HG02571 (cell line): ENCODE measurements at regions not wholly inside any gene's neighbourhood (a gene's known extent, or its start where the extent isn't known, plus 50 kb on each side); places are given as distances from the start of the nearest gene placed in this dataset.

ENCODE experiments used
- ATAC-seq: cut with Tn5 transposase; IDR thresholded peaks from one replicate; pipeline ENCODE4 v1.9.1; 2021; ENCODE audit warnings: mild to moderate bottlenecking, moderate library complexity; ENCODE audit not compliant: unreplicated experiment

DNA sequence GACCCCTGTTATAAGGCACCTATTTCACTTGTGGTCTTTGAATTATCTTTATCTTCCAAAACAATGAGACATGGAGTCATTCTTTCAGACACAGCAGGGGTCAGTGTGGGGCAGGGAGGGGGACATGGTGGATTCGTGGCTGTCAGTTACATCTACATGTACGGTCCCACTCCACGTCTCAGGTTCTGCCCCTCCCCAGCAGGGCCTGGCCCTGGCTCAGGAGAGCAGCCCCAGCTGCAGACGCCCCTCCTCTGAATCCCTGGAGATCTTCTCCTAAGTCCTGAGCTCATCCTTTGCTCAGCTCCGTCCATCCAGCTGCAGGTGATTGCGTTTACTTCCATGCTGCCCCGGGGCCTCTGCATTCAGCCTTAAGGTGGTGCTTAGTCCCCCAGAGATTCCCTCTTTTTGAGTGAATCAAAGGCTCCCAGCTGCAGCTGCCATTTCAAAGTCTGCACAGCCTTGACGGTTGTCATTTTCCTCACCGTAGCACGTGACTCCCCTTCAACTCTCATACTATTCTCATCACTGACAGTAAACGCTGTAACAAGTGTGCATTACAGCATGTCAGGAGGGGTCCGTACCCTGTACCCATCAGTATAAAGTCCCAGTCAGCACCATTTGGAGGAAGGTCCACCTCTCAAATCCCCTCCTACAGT, 113.4 kb upstream of the TCERG1L start:
- no peak for ATAC-seq

DNA sequence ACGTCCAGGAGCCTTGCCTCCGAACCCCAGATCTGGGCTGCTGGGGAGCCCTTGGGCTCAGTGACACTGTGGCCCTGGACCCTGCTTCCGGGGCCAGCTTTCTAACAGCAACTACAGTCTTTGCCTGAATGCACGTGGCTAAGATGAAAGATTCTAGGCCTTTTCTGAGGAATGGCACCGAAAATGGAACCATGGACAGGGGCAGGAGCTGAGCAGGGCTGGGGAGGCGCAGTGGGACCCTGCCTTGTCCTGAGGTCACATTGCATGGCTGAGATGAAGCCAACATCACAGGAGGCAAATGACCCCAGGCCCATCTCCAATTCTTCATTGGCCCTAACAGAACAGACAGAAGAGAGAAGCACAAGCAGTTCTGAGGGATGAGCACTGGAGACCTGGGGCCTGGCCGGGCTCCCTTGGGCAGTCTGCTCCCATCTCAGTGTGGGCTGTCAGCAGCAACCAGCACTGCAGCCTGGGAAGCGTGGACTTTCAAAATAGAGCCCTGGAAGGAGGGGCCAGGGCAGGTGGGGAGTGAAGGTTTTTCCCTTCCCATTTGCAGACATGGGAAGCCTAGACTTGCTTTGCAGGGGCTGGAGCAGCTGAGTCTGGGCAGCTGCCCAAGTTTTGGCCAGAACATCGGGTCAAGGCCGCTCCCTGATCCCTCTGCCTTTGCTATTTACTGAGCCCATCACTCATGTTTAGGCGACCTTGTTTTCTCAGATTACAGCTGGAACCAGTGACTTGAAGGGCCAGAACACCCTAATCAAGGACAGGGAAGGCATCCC, 114.4 kb upstream of the TCERG1L start:
- no peak for ATAC-seq

DNA sequence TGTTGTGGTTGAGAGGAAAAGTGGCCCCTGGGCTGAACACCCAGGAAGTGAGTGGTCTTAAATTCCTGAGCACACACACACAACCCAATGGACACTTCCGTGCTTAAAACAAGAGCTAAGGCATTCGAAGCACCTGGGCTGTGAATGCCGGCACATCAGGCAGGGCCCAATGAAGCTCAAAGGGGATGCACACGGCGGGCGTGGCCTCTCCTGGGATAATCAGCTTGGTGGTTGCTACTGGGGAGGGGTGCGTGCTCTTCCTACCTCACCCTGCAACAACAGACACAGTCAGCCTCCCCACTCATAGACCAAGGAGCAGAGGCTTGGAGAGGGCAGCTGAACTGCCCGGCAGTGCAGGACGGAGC, 115.0 kb upstream of the TCERG1L start:
- ATAC-seq = no peak

DNA sequence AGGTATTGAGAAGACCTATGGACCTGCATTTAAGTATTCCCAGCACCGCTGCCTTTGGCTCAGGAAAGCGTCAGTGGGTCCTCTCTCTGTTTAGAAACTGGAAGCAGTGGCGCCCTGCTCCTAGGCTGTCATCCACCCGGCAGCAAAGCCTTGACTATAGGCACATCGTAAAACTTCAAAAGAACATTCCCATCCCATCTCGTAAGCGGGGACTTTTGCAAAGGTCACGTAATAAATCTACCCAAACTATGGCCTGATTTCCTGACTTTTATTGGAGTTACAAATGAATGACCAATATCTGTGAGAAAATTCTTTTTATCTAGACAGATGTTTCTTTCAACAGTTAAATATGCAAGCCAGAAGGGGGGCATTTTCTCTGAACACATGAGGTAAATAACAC, 115.8 kb upstream of the TCERG1L start:
- no peak for ATAC-seq

DNA sequence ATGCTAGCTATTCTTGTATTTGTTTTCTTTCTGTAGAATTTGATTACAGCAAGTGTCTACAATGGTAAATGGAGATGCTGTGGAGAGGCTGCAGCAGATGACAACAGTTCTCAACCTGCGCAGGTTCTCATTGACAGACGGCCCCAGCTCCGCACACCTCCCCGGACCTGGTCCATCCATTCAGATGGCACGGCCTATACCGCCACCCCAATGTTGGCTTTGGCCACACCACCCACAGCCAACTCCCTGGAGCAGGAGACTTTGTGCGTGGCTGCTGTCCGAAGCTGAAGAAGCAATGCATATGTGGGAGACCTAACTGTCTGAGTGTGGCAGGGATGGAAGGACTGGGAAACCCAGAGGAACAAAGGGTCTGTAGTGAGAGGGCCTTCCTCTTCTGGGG, 116.4 kb upstream of the TCERG1L start:
- no peak for ATAC-seq

DNA sequence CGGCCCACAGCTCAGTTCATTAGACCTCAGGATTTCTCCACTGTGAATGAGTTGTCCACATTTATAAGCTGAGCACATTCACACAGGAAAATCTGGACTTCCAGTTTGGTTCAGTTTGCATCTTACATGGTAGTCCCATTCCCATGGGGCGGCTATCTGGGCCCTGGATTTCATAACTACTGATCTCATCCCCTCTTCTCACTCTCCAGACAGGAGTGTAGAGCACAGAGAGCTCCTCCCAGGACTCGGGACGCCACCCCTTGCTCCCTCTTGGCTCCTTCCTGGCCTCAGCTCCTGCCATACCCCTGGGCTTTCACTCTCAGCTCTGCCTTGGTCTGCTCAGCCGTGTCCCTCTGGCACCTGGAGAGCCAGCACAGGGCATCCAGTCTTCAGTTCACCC, 117.6 kb upstream of the TCERG1L start:
- no peak for ATAC-seq

DNA sequence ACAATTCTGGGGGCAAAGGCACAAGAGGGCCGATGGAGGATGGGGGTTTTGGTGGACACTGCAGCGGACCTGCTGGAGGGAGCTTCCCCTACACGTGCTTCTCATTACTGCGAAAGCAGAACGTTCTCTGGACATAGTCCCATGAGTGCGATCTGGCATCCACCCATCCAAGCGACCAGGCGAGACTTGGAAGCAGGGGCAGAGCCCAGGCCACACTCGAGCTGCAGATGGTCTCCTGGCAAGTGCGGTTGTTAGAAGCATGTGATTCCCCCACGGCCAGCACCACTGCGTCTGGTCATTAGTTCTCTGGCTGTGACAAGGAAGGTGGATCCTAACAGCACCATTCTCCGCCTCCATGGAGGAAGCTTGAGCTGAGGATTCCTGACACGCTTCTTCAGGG, 118.4 kb upstream of the TCERG1L start:
- no peak for ATAC-seq

DNA sequence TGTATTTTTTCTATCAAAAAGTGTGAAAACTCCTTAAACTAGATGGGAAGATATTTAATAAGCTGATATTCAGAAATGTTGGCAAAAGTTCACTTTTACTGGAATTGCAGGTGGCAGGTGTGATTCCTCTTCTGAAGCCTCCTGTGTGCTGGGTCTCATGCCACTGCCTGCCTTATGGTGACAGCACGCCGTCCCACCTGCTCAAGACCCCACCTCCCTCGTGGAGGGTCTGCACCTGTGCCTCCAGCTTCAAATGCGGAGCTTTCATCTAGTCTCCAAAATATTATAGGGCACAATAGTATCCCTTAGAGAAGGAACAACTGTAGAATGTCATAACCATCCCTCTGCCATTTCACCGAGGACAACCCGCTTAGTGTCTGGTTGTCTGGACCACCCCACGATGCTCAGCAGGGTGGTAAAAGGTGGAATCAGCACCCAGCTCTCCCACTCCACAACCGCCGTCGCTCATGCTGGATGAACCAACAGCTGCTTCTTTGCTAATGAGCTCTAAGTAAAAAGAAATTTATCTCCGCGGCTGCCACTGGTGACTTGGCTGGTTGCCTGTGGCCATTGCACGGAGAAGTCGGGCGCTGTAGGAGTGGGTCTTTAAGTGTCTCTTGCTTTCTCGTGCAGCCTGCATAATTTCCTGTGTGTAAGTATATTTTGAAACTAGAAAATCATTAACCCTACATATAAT, 119.3 kb upstream of the TCERG1L start:
- ATAC-seq = no peak

DNA sequence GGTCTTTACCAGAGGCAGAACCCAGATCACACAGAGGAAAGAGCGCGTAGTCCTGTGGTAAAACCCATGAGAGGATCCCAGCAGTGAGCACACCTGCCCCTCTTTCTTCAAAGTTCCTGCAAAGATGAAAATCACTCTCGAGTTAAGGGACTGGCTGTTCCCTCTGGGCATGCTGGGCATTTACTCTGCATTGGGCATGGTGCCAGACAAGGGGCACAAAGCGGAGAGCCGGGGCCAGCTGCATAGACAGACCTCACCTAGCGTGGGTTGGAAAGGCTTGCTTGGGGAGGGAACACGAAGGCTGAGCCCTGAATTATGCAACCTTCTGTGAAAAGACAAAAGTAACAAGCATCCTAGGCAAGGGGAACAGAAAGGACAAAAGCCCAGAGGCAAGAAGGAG, 120.0 kb upstream of the TCERG1L start:
- ATAC-seq = no peak

DNA sequence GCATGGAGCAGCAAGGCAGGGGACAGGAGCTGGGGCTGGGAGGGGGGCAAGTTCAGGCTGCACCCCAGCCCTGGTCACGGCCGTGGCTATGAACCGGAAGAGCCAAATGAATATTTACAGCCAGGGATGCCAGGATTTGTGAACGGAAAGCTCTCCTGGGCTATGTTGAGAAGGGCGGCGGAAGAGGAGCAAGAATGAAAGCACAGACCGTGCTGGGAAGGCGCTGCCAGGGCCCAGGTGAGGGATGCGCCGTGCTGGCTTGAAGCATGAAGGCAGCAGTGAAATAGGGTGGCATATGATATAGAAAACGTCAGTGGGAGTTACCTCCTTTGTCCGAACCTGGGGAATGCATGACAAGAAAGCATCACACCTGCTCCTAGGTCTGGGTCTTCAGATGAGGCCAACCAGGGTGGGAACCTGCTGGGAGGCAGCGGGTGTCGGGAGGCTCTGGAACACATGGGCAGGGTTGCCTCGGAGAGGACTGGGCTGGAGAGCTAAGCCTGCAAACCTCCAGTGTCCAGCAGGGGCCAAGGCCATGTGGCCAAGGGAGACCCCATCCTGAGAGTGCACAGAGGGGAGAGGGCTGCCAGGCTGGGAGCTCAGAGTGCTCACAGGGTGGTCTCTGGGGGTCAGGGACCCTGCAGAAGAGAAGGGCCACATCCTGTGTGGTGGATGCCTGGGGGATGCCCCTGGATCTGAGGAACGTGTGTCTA, 120.6 kb upstream of the TCERG1L start:
- no peak for ATAC-seq

DNA sequence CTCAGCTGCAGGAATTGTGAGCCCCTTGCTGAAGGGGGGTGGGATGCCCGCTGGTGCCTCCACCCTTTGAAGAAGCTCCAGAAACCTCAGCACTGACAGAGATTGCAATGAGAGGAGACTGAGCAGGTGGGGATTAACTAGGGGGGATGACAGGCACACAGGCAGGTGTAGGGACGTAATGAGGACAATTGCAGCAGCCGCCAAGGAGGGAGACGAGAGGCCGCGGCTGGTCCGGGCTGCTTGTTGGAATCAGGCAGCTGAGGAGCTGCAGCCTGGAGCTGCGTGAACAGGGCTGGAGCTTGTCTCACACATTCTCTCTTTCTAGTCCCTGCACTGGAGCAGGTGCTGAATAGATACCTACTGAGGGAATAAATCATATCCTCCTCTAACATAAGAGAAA, 122.0 kb upstream of the TCERG1L start:
- ATAC-seq = no peak

DNA sequence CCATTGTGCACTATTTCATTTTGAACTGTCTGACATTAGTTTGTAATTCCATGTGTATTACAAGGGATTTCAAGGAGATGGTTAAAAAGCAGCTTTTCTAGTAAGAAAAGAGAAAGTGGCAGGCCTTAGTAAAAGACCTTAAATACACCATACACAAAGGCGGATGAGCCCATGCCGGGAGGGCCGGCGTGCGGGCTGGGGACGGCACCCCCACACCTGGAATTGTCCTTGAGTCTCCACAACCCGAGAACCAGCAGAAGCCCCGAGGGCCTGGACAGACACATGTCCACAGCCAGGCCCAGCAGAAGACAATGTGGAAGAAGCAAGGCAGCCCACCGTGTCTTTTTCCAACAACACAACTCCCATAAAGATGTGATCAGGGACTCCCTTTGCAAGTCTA, 123.7 kb upstream of the TCERG1L start:
- ATAC-seq = no peak

DNA sequence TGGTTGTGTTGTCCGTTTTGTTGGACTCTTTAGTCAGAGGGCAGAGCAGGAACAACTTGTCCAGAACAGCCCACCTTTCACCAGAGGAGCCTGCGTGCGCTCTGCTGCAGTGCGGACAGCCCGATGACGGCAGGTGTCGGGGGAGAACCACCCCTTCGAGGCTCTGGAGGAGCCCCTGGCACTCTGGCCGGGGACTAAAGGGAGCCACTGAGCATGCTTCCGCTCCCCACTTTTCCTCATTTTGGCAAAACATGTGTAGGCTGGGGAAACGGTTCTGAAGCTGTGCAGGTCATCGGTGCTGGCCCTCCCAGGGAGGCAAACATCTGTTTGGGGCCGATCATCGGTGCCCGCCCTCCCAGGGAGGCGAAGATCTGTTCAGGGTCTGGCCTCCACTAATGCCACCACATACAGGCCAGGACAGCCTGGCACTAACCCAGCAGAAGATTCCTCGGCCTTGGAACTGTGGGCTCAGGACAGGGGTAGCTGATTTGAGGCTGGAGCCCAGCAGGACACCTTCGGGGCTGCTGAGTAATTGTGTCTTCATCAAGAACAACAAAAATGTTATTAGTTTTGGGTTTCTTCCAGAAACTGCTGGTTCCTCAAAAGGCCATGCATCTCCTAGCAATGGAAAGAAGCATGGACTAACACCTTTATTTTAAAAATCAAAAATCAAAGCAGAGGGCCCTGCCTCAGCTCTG, 124.4 kb upstream of the TCERG1L start:
- ATAC-seq = no peak

DNA sequence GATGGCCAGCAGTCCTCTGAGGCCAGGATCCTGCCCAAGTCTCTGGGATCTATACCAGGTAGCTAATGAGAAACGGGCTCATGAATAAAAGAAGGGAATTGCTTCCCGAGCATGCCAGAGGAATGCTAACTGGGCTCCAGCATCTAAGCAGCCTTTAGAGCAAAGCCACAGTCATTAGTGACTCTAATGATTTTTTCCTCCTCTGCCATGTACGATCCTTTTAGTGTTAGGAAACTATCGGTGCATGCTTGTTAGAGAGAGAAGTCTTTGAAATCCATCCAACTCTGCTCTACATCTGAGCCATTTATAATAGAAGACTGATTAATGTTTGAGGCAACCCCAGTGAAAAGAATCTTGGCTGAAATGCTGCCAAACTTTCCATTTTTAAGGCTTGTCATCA, 124.9 kb upstream of the TCERG1L start:
- no peak for ATAC-seq

DNA sequence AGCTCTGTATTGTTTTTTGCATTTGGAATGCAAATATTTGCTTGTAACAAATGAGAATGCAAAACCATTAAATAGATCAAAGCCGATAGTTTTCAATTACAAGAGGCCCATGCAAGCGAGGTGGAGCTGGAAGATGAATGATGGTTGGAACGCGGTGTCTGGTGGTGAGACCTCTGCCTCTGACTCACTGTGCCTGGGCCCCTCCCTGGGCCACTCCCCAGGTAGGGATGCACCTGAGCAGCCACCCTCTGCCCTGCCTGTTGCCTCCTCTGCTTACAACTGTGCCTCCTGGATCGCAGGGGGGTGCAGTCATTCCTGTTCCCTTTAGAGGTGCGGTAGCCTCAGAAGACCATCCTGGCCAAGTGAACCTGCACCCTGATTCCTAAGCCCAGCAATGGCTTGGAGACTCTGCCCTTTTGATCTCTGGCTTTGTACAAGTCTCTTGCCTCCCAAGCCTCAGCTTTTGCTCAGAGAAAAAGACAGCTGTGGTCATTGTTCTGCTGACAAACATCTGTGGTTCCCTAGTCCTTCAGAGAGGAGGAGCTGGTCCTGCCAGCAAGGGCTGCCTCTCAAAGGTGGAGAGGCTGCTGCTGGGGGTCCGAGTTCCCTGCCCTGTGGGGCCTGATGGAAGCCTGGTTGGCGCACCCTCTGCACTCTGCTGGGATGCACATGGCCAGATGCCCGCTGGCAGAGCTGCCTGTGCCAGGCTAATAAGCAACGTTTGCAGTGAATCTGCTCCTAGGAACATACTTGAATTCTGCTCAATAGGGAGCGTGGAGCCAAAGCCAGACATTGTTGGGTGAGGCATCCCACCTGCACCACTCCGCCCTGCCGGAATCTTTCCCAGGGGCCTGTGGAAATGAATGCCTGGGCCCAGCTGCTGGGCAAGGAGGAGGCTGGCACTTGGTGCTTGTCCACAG, 126.3 kb upstream of the TCERG1L start:
- ATAC-seq = no peak

DNA sequence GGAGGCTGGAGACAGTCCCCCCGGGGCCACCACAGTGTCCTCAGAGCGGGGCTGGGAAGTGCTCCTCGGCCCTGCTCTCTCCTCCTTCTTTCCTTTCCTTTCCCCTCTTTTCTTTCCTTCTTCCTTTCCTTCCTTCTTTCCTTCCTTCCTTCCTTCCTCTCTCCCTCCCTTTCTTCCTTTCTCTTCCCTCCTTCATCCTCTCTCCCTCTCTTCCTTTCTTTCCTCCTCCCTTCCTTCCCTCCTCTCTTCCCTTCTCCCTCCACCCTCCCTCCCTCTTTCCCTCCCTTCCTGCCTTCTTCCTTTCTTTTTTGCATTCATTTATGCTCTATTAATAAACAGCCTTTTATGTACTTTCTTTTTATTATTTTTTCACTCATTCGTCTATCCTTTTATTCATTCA, 127.1 kb upstream of the TCERG1L start:
- no peak for ATAC-seq

DNA sequence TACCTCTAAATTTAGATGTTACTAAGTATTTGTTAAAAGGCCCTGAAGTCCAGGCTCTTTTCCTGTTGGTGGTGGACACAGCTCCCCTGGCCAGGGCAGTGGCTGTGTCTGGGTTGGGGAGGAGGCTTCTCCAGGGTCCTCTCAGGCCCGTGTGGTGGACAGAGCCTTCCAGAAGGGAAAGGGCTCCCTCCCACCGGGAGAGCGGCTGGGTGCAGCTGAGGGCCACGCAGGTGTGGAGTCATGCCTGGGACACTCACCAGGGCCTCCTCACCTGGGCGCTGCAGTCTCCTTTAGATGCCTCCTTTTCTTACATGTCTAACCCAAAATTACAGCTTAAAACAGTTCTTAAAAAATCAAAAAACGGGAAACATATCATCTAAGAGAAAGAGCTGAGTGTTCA, 128.2 kb upstream of the TCERG1L start:
- ATAC-seq = no peak

DNA sequence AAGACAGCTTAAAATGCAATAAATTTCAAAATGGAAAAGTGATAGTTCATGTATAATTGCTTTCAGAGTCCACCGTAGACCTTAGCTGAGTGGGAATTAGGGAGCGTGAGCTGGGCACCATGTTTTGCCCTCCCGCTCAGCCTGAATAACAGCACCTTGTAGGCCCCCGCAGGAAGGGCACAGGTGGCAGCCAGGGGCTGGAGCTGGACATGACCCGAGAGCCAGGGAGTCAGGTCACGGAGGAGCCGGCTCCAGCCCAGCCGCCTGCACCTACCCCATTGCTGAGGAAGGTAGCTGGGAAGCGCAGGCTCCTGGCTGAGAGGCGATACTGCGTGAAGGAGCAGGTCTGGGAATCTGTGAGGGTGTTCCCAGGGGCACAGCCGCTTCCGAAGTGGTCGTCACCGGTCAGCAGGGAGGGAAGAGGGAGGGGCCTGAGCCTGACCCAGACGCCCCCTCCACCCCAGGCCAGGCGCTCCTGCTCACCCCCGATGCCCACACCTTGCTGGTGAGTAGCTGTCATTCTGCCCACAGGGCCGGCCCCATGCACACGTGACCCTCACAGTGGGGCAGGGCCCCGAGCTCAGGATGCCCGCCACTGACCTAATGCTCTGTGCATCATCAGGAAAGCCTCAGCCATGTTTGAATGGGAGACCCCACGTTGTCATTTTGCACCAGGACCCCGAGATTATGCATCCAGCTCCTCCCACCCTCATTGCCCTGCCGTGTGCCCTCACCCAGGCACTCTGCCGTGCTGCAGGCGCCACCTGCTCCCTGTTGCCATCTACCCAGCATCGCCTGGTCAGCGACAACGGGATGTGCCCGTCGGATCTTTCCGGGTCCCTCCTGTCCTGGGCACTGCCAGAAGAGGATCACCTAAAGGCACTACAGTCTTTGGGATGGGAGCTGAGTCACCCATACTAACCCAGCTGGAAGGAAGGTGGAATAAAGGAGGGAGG, 129.2 kb upstream of the TCERG1L start:
- ATAC-seq = no peak

DNA sequence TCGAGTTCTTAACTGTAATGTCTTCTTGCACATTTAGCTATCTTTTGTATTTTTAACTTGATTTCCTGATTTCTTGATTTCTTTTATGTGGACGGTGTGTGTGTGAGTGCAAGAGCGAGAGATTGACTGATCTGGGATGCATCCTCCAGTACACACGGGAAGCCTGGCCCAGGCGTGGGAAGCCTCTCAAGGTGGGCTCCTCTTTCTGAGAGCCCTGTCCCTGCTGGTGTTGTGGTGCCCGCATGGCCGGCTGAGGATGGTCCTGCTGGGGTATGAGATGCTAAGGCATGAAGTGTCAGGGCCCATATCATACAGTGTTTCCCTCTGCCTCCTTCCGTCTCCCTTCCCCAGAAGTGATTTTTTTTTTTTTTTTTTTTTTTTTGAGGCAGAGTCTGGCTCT, 130.8 kb upstream of the TCERG1L start:
- ATAC-seq = no peak
